ENCODE measurements at regions not wholly inside any gene's neighbourhood (a gene's known extent, or its start where the extent isn't known, plus 50 kb on each side); places are given as distances from the start of the nearest gene placed in this dataset.

DNA sequence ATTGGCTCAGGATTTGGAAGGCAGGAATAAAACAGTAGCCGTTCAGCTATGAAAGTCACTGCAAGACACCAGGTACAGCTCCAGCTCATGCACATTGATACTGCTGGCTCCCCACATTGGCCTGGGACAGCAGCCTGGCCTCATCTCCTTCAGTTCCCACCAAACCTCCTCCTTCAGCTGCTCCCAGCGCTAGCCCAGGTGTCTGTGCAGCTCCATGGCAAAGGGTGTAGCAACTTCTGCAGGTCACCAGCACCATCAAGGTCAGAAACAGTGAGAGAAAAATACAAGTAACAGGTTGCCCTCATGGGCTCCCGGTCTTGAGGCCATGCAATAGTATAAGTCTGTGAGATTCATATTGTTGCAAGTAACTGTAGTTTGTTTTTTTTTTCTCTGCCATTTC lies 216.7 kb upstream of the CTAGE1 start:
- no peaks in the 10 kb centered on the region for H3K4me1 ChIP-seq (ENCODE audit: control insufficient read depth, low read depth, low read length)
- peak overlapping the region; percentile 19 for H3K4me3 ChIP-seq (ENCODE audit: low read length)
- H3K9me3 ChIP-seq (ENCODE audit: control insufficient read depth, low read depth, low read length), result no peaks in the 10 kb centered on the region
- no peak overlapping the region for H3K27ac ChIP-seq (ENCODE audit: low read length)
- H3K9ac ChIP-seq (ENCODE audit: low read length), result no peak overlapping the region
- no peaks in the 10 kb centered on the region for H3K27me3 ChIP-seq (ENCODE audit: control insufficient read depth, insufficient read depth, low read length)
- no peaks in the 10 kb centered on the region for H3K36me3 ChIP-seq (ENCODE audit: control insufficient read depth, low read depth, low read length)

DNA sequence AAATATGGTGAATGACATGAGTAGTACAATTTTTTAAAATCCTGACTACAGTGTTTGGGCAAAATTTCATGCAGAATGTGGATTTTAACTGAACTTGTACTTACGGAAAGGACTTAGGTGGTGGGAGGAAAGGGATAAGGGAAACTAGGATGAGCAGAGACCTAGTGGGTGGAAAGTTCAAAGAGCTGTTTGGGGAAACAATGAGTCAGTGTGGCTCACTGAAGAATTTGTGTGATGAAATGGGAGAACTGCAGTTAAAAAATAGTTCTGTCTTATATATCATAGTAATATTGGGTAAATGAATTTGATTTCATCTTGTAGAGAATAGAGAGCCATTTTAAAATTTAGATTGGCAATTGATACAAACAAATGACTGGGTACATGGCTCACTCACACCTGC lies 220.1 kb upstream of the CTAGE1 start:
- H3K27me3 ChIP-seq (ENCODE audit: control insufficient read depth, insufficient read depth, low read length), result no peaks in the 10 kb centered on the region
- no peak overlapping the region for H3K4me3 ChIP-seq (ENCODE audit: low read length)
- H3K9ac ChIP-seq (ENCODE audit: low read length), result no peak overlapping the region
- no peak overlapping the region for H3K27ac ChIP-seq (ENCODE audit: low read length)
- no peaks in the 10 kb centered on the region for H3K4me1 ChIP-seq (ENCODE audit: control insufficient read depth, low read depth, low read length)
- no peaks in the 10 kb centered on the region for H3K36me3 ChIP-seq (ENCODE audit: control insufficient read depth, low read depth, low read length)
- H3K9me3 ChIP-seq (ENCODE audit: control insufficient read depth, low read depth, low read length), result no peaks in the 10 kb centered on the region

DNA sequence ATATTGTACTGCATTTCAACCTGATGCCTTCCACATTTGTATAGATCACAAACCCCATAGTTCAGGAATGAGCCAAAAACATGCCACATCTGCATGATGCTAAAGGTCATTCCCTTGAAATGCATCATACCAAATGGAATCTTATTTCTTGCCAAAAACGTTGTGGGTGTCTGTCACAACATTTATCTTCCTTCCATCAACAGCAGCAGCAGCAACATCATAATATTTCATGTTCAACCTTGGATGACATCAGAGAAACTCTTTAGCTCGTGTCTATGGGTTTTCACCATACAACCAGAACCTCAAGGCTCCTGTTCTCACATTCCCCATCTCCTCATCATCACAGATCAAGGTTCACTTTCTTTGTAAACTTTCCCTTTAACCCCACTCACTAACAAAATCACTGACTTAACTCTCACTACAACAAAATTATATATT lies 221.3 kb upstream of the CTAGE1 start:
- Histone ChIP-seq H3K27ac (ENCODE audit: low read length) (no peak overlapping the region), H3K9me3 (ENCODE audit: control insufficient read depth, low read depth, low read length) (no peaks in the 10 kb centered on the region), H3K4me1 (ENCODE audit: control insufficient read depth, low read depth, low read length) (no peaks in the 10 kb centered on the region), H3K4me3 (ENCODE audit: low read length) (no peak overlapping the region), H3K36me3 (ENCODE audit: control insufficient read depth, low read depth, low read length) (no peaks in the 10 kb centered on the region), H3K27me3 (ENCODE audit: control insufficient read depth, insufficient read depth, low read length) (no peaks in the 10 kb centered on the region), H3K9ac (ENCODE audit: low read length) (no peak overlapping the region)

DNA sequence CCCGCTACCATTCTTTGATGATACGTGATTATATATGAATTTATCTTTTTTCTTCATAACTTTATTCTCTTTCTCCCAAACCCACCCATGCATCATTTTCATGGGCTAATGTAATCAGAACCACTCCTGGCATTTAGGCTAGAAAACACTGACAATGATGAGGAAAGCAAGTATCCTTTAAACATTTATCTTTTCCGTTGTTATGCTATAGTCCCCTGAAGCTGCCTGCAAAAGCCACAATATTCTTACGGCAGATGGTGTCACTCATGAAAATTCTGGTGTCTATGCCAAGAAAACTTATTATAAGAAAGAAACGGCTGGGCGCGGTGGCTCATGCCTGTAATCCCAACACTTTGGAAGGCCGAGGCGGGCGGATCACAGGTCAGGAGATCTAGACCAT lies 221.8 kb upstream of the CTAGE1 start:
- no peak overlapping the region for H3K4me3 ChIP-seq (ENCODE audit: low read length)
- no peak overlapping the region for H3K27ac ChIP-seq (ENCODE audit: low read length)

DNA sequence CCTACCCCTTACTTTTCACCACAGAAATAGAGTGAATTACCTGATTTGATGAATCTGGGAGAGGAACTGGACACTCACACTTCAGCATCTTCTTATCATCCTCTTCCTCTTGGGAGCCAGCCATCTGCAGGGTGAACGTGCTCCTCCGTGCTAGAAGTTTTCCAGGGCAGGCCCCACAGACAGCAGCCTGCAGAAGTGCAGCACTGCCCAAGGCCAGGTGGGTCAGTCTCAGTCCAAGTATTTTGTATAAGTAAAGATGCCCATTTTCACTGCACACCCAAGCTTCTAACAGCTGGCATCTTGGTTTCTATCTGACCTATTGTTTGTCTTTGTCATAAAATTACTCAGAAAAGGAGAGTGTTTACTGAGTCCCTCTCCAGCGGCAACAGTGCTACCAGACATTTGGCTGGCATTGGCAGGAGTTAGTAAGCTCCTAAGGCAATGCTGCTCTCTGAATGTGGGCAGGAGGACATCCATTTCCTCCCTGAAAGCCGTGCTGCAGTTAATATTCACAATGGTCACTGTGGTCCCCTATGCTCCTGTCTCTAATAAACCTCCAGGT lies 222.6 kb upstream of the CTAGE1 start:
- Histone ChIP-seq H3K4me1 (ENCODE audit: control insufficient read depth, low read depth, low read length) (no peaks in the 10 kb centered on the region), H3K9me3 (ENCODE audit: control insufficient read depth, low read depth, low read length) (no peaks in the 10 kb centered on the region), H3K4me3 (ENCODE audit: low read length) (no peak overlapping the region), H3K9ac (ENCODE audit: low read length) (no peak overlapping the region), H3K27ac (ENCODE audit: low read length) (no peak overlapping the region), H3K27me3 (ENCODE audit: control insufficient read depth, insufficient read depth, low read length) (no peaks in the 10 kb centered on the region), H3K36me3 (ENCODE audit: control insufficient read depth, low read depth, low read length) (no peaks in the 10 kb centered on the region)

More for the DNA sequence above, 221.8 kb upstream of the CTAGE1 start:
- H3K4me1 ChIP-seq (ENCODE audit: control insufficient read depth, low read depth, low read length), result no peaks in the 10 kb centered on the region
- H3K9me3 ChIP-seq (ENCODE audit: control insufficient read depth, low read depth, low read length), result no peaks in the 10 kb centered on the region
- H3K9ac ChIP-seq (ENCODE audit: low read length), result no peak overlapping the region
- no peaks in the 10 kb centered on the region for H3K36me3 ChIP-seq (ENCODE audit: control insufficient read depth, low read depth, low read length)
- no peaks in the 10 kb centered on the region for H3K27me3 ChIP-seq (ENCODE audit: control insufficient read depth, insufficient read depth, low read length)

DNA sequence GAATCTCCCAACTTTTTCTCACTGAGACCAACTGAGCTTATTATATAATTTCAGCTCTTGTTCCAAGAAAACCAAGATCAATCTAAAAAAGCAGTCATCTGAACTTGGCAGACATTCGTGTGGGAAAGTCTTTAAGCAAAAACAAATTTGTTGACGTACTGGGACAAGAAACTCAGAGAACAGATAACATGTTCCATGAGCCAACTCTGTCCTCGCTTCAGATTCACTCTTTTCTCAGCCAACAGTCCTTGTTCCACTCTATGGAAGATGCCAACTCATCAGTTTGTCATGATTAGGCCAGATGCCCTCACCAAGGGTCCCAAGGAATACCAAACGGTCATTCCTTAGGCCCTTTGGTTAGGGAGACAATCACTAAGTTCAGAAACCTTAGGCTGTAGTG lies 224.2 kb upstream of the CTAGE1 start:
- Histone ChIP-seq H3K9ac (ENCODE audit: low read length) (no peak overlapping the region), H3K4me3 (ENCODE audit: low read length) (no peak overlapping the region), H3K9me3 (ENCODE audit: control insufficient read depth, low read depth, low read length) (no peaks in the 10 kb centered on the region)

DNA sequence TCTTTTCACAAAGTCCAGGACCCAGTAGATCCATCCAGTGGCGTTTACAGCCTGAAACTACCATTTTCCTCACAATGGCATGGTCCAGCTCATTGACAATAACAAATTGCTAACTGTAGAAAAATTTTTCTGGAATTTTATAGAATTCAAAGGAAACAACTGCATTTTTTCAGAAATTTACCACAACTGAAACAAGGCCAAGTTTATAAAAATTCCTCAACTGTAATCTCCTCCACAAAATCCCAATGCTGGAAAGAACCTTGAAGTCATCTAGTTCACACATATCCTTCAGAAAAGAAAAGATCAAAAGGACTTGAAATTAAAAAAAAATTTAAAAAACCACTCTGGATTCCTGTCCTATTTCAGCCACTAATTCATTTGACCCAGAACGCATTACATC lies 226.0 kb upstream of the CTAGE1 start:
- H3K4me1 ChIP-seq (ENCODE audit: control insufficient read depth, low read depth, low read length), result no peaks in the 10 kb centered on the region
- H3K9me3 ChIP-seq (ENCODE audit: control insufficient read depth, low read depth, low read length), result no peaks in the 10 kb centered on the region
- H3K4me3 ChIP-seq (ENCODE audit: low read length), result no peak overlapping the region

More for the DNA sequence above, 224.2 kb upstream of the CTAGE1 start:
- no peaks in the 10 kb centered on the region for H3K27me3 ChIP-seq (ENCODE audit: control insufficient read depth, insufficient read depth, low read length)
- no peaks in the 10 kb centered on the region for H3K36me3 ChIP-seq (ENCODE audit: control insufficient read depth, low read depth, low read length)
- H3K27ac ChIP-seq (ENCODE audit: low read length), result no peak overlapping the region
- no peaks in the 10 kb centered on the region for H3K4me1 ChIP-seq (ENCODE audit: control insufficient read depth, low read depth, low read length)

DNA sequence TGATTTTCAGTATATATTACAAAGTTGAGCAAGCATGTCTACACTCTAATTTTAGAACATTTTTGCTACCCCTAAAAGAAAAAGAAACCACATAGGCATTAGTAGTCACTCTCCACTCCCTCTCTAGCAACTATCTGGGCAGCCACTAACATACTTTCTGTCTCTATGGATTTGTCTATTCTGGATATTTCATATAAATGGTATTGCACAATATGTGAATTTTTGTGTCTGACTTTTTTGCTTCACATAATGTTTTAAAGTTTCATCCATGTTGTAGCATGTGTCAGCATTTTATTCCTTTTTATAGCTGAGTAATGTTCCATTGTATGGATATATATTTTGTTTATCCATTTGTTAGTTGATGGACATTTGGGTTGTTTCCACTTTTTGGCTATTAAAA lies 232.5 kb upstream of the CTAGE1 start:
- Histone ChIP-seq H3K4me1 (ENCODE audit: control insufficient read depth, low read depth, low read length) (no peaks in the 10 kb centered on the region), H3K9me3 (ENCODE audit: control insufficient read depth, low read depth, low read length) (no peaks in the 10 kb centered on the region), H3K27ac (ENCODE audit: low read length) (no peak overlapping the region), H3K36me3 (ENCODE audit: control insufficient read depth, low read depth, low read length) (no peaks in the 10 kb centered on the region), H3K27me3 (ENCODE audit: control insufficient read depth, insufficient read depth, low read length) (no peaks in the 10 kb centered on the region), H3K4me3 (ENCODE audit: low read length) (no peak overlapping the region), H3K9ac (ENCODE audit: low read length) (no peak overlapping the region)

More for the DNA sequence above, 226.0 kb upstream of the CTAGE1 start:
- Histone ChIP-seq H3K27me3 (ENCODE audit: control insufficient read depth, insufficient read depth, low read length) (no peaks in the 10 kb centered on the region), H3K9ac (ENCODE audit: low read length) (no peak overlapping the region), H3K36me3 (ENCODE audit: control insufficient read depth, low read depth, low read length) (no peaks in the 10 kb centered on the region), H3K27ac (ENCODE audit: low read length) (no peak overlapping the region)

DNA sequence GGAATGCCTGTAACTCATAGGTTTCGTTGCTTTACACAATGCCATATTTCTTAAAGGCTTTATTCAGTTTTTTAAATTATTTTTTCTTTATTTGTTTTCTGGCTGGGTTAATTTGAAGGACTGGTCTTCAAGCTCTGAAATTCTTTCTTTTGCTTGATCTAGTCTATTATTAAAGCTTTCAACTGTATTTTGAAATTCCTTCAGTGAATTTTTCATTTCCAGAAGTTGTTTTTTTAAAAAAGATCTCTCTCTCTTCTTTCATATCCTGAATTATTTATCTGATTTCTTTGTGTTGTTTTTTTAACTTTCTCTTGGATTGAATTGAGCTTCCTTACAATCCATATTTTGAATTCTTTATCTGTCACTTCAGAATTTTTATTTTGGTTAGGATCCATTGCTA lies 239.9 kb upstream of the CTAGE1 start:
- H3K9me3 ChIP-seq (ENCODE audit: control insufficient read depth, low read depth, low read length), result peaks cover 14% of the 10 kb centered on the region
- H3K27me3 ChIP-seq (ENCODE audit: control insufficient read depth, insufficient read depth, low read length), result no peaks in the 10 kb centered on the region
- no peaks in the 10 kb centered on the region for H3K4me1 ChIP-seq (ENCODE audit: control insufficient read depth, low read depth, low read length)
- H3K9ac ChIP-seq (ENCODE audit: low read length), result no peak overlapping the region
- no peak overlapping the region for H3K27ac ChIP-seq (ENCODE audit: low read length)
- H3K4me3 ChIP-seq (ENCODE audit: low read length), result no peak overlapping the region
- H3K36me3 ChIP-seq (ENCODE audit: control insufficient read depth, low read depth, low read length), result no peaks in the 10 kb centered on the region

DNA sequence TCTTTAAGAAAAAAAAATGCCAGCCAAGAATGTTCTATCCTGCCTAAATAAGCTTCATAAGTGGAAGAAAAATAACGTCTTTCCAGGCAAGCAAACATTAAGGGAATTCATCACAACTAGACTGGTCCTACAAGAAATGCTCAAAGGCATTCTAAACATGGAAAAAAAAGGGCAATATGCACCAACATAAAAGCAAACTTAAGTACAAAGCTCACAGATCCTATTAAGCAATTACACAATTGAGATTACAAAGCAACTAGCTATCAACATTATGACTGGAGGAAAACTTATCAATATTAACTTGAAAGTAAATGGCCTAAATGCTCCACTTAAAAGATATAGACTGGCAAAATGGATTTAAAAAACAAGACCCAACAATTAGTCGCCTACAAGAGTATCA lies 240.6 kb upstream of the CTAGE1 start:
- H3K36me3 ChIP-seq (ENCODE audit: control insufficient read depth, low read depth, low read length), result no peaks in the 10 kb centered on the region
- no peaks in the 10 kb centered on the region for H3K27me3 ChIP-seq (ENCODE audit: control insufficient read depth, insufficient read depth, low read length)
- no peak overlapping the region for H3K27ac ChIP-seq (ENCODE audit: low read length)
- peaks cover 18% of the 10 kb centered on the region for H3K9me3 ChIP-seq (ENCODE audit: control insufficient read depth, low read depth, low read length)
- no peaks in the 10 kb centered on the region for H3K4me1 ChIP-seq (ENCODE audit: control insufficient read depth, low read depth, low read length)
- H3K4me3 ChIP-seq (ENCODE audit: low read length), result no peak overlapping the region
- no peak overlapping the region for H3K9ac ChIP-seq (ENCODE audit: low read length)

DNA sequence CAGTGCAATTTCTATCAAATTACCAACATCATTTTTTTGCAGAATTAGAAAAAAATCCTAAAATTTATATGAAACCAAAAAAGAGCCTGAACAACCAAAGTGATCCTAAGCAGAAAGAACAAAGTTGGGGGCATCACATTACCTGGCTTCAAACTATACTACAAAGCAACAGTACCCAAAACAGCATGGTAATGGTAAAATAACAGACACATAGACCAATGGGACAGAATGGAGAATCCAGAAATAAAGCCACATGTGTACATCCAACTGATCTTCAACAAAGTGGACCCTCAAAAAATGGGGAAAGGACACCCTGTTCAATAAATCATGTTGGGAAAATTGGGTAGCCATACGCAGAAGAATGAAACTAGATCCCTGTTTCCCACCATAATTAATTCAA lies 245.7 kb upstream of the CTAGE1 start:
- no peak overlapping the region for H3K27ac ChIP-seq (ENCODE audit: low read length)
- no peak overlapping the region for H3K4me3 ChIP-seq (ENCODE audit: low read length)
- no peaks in the 10 kb centered on the region for H3K36me3 ChIP-seq (ENCODE audit: control insufficient read depth, low read depth, low read length)
- peaks cover 14% of the 10 kb centered on the region for H3K9me3 ChIP-seq (ENCODE audit: control insufficient read depth, low read depth, low read length)
- no peaks in the 10 kb centered on the region for H3K27me3 ChIP-seq (ENCODE audit: control insufficient read depth, insufficient read depth, low read length)
- H3K4me1 ChIP-seq (ENCODE audit: control insufficient read depth, low read depth, low read length), result no peaks in the 10 kb centered on the region
- no peak overlapping the region for H3K9ac ChIP-seq (ENCODE audit: low read length)

DNA sequence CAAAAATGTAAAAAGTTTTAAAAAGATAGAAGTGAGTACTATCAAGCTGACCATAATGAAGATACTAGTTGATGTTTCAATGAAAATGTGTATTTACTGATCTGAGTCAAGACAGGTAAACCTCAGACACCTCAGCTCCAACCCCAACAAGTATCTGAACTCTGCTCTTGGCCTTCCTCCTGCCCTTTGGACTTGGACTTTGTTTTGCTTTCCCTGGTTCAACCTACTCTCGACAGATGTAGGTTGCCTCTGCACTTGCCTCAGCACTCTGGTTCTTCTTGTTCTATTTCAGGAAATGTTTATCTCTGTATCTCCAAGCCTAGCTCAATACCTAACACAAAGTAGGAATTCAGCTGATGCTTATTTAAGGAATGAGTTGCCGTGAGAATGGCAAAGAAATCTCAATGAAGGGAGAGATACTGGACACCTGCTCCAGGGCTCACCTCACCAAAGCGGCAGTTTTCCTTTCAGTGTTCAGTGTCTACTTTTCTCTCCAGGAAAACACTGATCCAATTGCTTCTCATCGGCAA lies 248.8 kb upstream of the CTAGE1 start:
- H3K9me3 ChIP-seq (ENCODE audit: control insufficient read depth, low read depth, low read length), result peaks cover 12% of the 10 kb centered on the region
- no peak overlapping the region for H3K9ac ChIP-seq (ENCODE audit: low read length)
- H3K27me3 ChIP-seq (ENCODE audit: control insufficient read depth, insufficient read depth, low read length), result no peaks in the 10 kb centered on the region
- no peaks in the 10 kb centered on the region for H3K4me1 ChIP-seq (ENCODE audit: control insufficient read depth, low read depth, low read length)
- H3K27ac ChIP-seq (ENCODE audit: low read length), result no peak overlapping the region
- no peak overlapping the region for H3K4me3 ChIP-seq (ENCODE audit: low read length)
- H3K36me3 ChIP-seq (ENCODE audit: control insufficient read depth, low read depth, low read length), result no peaks in the 10 kb centered on the region
